Brain microvascular endothelial cell (primary cell): ENCODE measurements at regions not wholly inside any gene's neighbourhood (a gene's known extent, or its start where the extent isn't known, plus 50 kb on each side); places are given as distances from the start of the nearest gene placed in this dataset.

Source experiments
- DNase-seq: peaks from one replicate; pipeline ENCODE4 v3.0.0-alpha.2; 2020
- H3K27ac ChIP-seq: fragments of 250-450 bp; sonication (Bioruptor Pico); 2 replicates; pipeline ENCODE4 v1.5.1; 2020; ENCODE audit warnings: mild to moderate bottlenecking, moderate library complexity
- H3K27me3 ChIP-seq: fragments of 250-450 bp; sonication (Bioruptor Pico); replicated peaks from 2 replicates; pipeline ENCODE4 v1.5.1; 2020; ENCODE audit warnings: mild to moderate bottlenecking
- H3K36me3 ChIP-seq: fragments of 250-450 bp; sonication (Bioruptor Pico); replicated peaks from 2 replicates; pipeline ENCODE4 v1.5.1; 2020; ENCODE audit warnings: mild to moderate bottlenecking
- H3K4me3 ChIP-seq: 2 replicates; pipeline ENCODE4 v1.5.1; 2011; ENCODE audit warnings: low read depth, mild to moderate bottlenecking, control low read depth, low read length, moderate library complexity
- CTCF ChIP-seq: IDR thresholded peaks from 2 replicates; pipeline ENCODE4 v1.5.1; 2011; ENCODE audit warnings: low read depth, mild to moderate bottlenecking, moderate library complexity, low read length, control low read depth, inconsistent platforms; ENCODE audit errors: missing control alignments
- in situ Hi-C: cut with HindIII; loops from 2 replicates; pipeline ENCODE4 v1.10.0; 2017; ENCODE audit warnings: low sequenced_read_pairs, low pct_ligation_motif_present

- Histone ChIP-seq H3K27me3 (no peaks in the 10 kb centered on the region), H3K27ac (no peak overlapping the region), H3K4me3 (no peak overlapping the region), H3K36me3 (no peaks in the 10 kb centered on the region)
- no peak for TF ChIP-seq CTCF
- in situ Hi-C loops, result no loop called here
- DNase-seq, result no peak
Measured at GRCh38 chrX:125895518-125895917, 270.6 kb downstream of the DCAF12L2 start.

DNA sequence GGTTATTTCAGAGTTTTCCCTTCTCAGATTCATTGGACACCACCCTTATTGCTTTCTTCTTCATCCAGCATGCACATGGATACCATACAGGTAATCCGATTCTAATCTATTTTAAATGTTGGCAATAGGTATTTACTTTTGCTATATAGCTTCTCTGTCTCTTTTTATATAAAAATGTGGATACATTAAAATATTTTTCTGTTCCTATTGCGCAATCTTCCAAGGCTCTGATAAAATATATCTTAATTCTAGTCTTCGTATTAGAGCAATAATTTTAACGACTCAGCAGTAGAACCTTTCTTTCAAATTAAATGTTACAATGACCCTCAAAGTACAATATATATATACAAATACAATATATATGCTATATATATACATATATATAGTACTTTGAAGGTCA is 239.8 kb downstream of the DCAF12L2 start:
- in situ Hi-C loops, result no loop called here

DNA sequence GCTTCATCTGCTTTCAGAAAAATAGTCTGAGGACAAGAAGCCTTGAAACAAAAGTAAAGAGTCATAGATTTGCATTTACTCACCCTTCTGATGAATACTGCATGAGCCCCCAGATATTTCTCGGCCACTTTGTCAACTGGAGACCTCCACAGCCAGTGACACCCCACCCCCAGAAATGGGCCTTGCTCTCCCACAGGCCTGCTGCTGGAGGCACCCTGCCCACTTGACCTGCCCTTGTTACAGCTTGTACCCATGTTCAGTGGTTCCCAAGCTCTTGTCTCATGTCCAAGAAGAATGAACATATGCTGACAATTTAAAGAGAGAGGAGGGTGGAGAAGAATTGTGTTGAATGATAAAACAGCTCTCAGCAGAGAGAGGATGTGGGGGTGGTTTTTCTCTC is 225.1 kb downstream of the DCAF12L2 start:
- no peak overlapping the region for H3K27ac ChIP-seq
- no peaks in the 10 kb centered on the region for H3K27me3 ChIP-seq
- H3K4me3 ChIP-seq, result no peak overlapping the region
- no peak for DNase-seq
- TF ChIP-seq CTCF, result no peak
- no peaks in the 10 kb centered on the region for H3K36me3 ChIP-seq
- in situ Hi-C loops, result no loop called here

More for the DNA sequence above, 239.8 kb downstream of the DCAF12L2 start:
- no peaks in the 10 kb centered on the region for H3K27me3 ChIP-seq
- no peak overlapping the region for H3K4me3 ChIP-seq
- TF ChIP-seq CTCF, result no peak
- no peaks in the 10 kb centered on the region for H3K36me3 ChIP-seq
- DNase-seq, result no peak
- no peak overlapping the region for H3K27ac ChIP-seq

- no peak for DNase-seq
- Histone ChIP-seq H3K27me3 (no peaks in the 10 kb centered on the region), H3K4me3 (no peak overlapping the region), H3K36me3 (no peaks in the 10 kb centered on the region), H3K27ac (no peak overlapping the region)
- no peak for TF ChIP-seq CTCF
- in situ Hi-C loops, result no loop called here
Measured at GRCh38 chrX:125947501-125947900, 218.6 kb downstream of the DCAF12L2 start.

GRCh38 chrX:125952973-125953372 is 213.1 kb downstream of the DCAF12L2 start:
- no peak for DNase-seq
- TF ChIP-seq CTCF, result no peak
- Histone ChIP-seq H3K4me3 (no peak overlapping the region), H3K27me3 (no peaks in the 10 kb centered on the region), H3K27ac (no peak overlapping the region), H3K36me3 (no peaks in the 10 kb centered on the region)
- in situ Hi-C loops, result no loop called here

- H3K27me3 ChIP-seq, result no peaks in the 10 kb centered on the region
- no peaks in the 10 kb centered on the region for H3K36me3 ChIP-seq
- no peak overlapping the region for H3K27ac ChIP-seq
- no peak overlapping the region for H3K4me3 ChIP-seq
- no peak for TF ChIP-seq CTCF
- in situ Hi-C loops, result no loop called here
- DNase-seq, result no peak
Measured at GRCh38 chrX:125953814-125954213, 212.3 kb downstream of the DCAF12L2 start.
